ENCODE measurements at regions not wholly inside any gene's neighbourhood (a gene's known extent, or its start where the extent isn't known, plus 50 kb on each side); places are given as distances from the start of the nearest gene placed in this dataset.
"Not testable (repeated sequence)": the region's sequence is repeated elsewhere in the genome, so short reads cannot be mapped to it uniquely, and the experiment has no call there.

DNA sequence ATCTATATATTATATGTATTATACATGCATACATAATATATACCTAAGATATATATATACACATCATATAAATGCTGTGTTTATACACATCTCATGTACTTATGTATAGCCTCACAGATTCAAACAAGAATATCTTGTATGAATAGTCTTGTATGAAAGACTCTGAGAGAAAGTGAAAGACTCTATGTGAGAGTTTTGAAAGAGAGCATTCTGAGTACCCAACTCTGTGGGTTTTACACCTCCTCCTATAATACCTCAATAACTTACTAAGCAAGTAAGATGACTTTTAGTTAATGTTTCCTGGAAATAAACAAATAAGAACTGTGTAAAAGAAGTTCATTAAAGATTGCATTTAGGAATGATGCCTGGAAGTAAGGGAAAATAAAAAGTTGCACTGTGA, 108.1 kb upstream of the GMNC start:
- DNase-seq (ENCODE audit: low read depth) = no peak
- H3K4me3 ChIP-seq (ENCODE audit: low read depth, low read length) = no peak overlapping the region
- TF ChIP-seq, protein P1, sequence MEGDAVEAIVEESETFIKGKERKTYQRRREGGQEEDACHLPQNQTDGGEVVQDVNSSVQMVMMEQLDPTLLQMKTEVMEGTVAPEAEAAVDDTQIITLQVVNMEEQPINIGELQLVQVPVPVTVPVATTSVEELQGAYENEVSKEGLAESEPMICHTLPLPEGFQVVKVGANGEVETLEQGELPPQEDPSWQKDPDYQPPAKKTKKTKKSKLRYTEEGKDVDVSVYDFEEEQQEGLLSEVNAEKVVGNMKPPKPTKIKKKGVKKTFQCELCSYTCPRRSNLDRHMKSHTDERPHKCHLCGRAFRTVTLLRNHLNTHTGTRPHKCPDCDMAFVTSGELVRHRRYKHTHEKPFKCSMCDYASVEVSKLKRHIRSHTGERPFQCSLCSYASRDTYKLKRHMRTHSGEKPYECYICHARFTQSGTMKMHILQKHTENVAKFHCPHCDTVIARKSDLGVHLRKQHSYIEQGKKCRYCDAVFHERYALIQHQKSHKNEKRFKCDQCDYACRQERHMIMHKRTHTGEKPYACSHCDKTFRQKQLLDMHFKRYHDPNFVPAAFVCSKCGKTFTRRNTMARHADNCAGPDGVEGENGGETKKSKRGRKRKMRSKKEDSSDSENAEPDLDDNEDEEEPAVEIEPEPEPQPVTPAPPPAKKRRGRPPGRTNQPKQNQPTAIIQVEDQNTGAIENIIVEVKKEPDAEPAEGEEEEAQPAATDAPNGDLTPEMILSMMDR (IDR thresholded peaks at IDR 0.05; ENCODE audit: low read depth, low read length) = no peak
- TF ChIP-seq MYC (IDR thresholded peaks at IDR 0.05; ENCODE audit: low read depth, low read length) (no peak), POLR2A (IDR thresholded peaks at IDR 0.05; ENCODE audit: extremely low read depth, insufficient read length) (no peak)
- TF ChIP-seq, protein P2, sequence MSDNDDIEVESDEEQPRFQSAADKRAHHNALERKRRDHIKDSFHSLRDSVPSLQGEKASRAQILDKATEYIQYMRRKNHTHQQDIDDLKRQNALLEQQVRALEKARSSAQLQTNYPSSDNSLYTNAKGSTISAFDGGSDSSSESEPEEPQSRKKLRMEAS (IDR thresholded peaks at IDR 0.05; ENCODE audit: low read depth, low read length) = no peak

DNA sequence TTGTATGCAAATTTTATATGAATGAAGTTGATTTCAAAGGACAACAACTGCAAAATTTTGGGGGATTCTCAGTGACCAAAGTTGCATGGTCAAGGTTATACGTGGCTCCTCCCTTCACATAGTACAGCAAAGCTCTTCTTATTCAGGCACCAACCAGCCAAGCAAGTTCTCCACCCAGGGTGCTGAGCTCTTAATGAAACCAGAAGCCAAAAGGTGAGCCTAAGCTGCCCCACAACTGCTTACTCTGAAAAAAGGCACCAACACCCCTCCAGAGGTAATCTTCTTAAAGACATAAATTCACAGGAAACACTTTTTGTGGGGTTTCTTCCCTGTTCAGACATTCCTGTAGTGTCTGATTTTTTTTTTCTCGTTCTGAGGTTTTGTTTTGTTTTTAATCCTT, 106.1 kb upstream of the GMNC start:
- H3K4me3 ChIP-seq (ENCODE audit: low read depth, low read length) = no peak overlapping the region
- TF ChIP-seq, protein P2 (IDR thresholded peaks at IDR 0.05; ENCODE audit: low read depth, low read length) = no peak
- TF ChIP-seq MYC (IDR thresholded peaks at IDR 0.05; ENCODE audit: low read depth, low read length) (no peak), POLR2A (IDR thresholded peaks at IDR 0.05; ENCODE audit: extremely low read depth, insufficient read length) (no peak)
- TF ChIP-seq, protein P1 (IDR thresholded peaks at IDR 0.05; ENCODE audit: low read depth, low read length) = no peak
- DNase-seq (ENCODE audit: low read depth) = no peak

DNA sequence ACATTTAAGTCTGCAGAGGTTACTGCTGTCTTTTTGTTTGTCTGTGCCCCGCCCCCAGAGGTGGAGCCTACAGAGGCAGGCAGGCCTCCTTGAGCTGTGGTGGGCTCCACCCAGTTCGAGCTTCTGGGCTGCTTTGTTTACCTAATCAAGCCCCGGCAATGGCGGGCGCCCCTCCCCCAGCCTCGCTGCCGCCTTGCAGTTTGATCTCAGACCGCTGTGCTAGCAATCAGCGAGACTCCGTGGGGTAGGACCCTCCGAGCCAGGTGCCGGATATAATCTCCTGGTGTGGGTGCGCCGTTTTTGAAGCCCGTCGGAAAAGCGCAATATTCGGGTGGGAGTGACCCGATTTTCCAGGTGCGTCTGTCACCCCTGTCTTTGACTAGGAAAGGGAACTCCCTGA, 102.4 kb upstream of the GMNC start:
- H3K4me3 ChIP-seq (ENCODE audit: low read depth, low read length) = not testable (repeated sequence)

DNA sequence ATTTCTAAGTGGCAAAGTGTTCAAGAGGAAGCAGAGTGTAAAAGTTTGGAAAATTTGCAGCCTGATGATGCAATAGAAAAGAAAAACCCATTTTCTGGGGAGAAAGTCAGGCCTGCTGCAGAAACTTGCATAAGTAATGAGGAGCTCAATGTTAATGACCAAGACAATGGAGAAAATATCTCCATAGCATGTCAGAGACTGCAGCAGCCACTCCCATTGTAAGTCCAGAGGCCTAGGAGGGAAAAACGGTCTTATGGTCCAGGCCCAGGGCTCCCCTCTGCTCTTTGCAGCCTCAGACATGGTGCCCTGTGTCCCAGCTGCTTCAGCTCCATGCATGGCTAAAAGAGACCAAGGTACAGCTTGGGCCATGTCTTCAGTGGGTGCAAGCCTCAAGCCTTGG, 96.6 kb upstream of the GMNC start:
- no peak for TF ChIP-seq MYC (IDR thresholded peaks at IDR 0.05; ENCODE audit: low read depth, low read length)
- H3K4me3 ChIP-seq (ENCODE audit: low read depth, low read length) = no peak overlapping the region
- DNase-seq (ENCODE audit: low read depth) = no peak

More for the DNA sequence above, 102.4 kb upstream of the GMNC start:
- DNase-seq (ENCODE audit: low read depth) = not testable (repeated sequence)

DNA sequence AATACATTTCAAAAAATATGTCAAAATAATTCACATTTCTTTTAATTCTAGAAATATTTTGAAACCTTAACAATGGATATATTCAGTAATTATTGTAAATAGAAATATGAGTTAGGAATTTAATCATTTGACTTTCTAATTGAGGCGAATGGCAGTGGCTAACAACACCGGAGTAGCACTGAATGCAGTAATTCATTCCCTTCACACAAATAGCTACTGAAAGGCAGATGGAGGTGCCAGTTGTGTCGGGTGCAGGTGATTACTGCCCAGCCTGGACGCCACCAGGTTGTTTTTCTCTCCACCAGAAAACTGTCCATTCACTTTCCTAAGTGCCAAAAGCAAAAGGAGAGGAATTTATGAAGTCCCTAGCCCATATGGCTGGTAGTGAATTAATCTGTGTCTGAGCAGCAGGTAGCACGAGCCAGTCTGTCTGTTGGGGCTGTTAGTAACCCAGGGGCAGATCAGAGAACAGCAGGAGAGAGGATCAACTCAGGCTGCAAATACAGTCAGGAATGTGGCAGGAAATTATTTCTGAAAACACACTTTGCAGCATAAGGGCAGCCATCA, 79.3 kb upstream of the GMNC start:
- no peak for TF ChIP-seq POLR2A (IDR thresholded peaks at IDR 0.05; ENCODE audit: extremely low read depth, insufficient read length)
- no peak for TF ChIP-seq MYC (IDR thresholded peaks at IDR 0.05; ENCODE audit: low read depth, low read length)
- DNase-seq (ENCODE audit: low read depth) = no peak
- H3K4me3 ChIP-seq (ENCODE audit: low read depth, low read length) = no peak overlapping the region

DNA sequence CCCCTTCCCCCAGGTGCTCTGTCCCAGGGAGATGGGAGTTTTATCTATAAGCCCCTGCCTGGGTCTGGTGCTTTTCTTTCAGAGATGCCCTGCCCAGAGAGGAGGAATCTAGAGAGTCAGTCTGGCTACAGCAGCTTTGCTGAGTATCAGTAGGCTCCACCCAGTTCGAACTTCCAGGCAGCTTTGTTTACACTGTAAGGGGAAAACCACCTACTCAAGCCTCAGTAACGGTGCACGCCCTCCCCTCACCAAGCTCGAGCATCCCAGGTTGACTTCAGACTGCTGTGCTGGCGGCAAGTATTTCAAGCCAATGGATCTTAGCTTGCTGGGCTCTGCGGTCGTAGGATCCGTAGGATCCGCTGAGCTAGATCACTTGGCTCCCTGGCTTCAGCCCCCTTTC, 72.1 kb upstream of the GMNC start:
- H3K4me3 ChIP-seq (ENCODE audit: low read depth, low read length); DNase-seq (ENCODE audit: low read depth): not testable (repeated sequence)

DNA sequence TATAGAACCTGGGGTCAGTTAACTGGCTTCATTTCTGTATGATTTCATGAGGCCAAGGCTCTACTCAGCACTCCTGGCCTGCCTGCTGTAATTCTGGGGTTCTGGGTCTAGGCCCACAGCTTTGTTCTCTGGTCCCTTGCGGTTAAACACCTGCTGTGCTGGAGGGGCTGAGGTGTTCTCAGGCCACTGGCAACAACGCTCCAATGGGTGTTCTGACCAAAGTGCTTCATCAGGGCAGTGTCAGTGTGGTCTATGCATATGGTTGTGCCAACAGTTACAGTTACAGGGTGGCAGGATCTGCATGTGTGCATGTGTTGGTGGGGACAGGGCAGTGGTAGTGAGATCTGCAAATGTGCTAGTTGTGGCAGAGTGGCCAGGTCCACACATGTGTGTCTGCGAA, 64.1 kb upstream of the GMNC start:
- no peak for TF ChIP-seq POLR2A (IDR thresholded peaks at IDR 0.05; ENCODE audit: extremely low read depth, insufficient read length)
- TF ChIP-seq MYC (IDR thresholded peaks at IDR 0.05; ENCODE audit: low read depth, low read length) = no peak
- TF ChIP-seq, protein P2 (IDR thresholded peaks at IDR 0.05; ENCODE audit: low read depth, low read length) = no peak
- TF ChIP-seq, protein P1 (IDR thresholded peaks at IDR 0.05; ENCODE audit: low read depth, low read length) = no peak
- DNase-seq (ENCODE audit: low read depth) = no peak
- no peak overlapping the region for H3K4me3 ChIP-seq (ENCODE audit: low read depth, low read length)

DNA sequence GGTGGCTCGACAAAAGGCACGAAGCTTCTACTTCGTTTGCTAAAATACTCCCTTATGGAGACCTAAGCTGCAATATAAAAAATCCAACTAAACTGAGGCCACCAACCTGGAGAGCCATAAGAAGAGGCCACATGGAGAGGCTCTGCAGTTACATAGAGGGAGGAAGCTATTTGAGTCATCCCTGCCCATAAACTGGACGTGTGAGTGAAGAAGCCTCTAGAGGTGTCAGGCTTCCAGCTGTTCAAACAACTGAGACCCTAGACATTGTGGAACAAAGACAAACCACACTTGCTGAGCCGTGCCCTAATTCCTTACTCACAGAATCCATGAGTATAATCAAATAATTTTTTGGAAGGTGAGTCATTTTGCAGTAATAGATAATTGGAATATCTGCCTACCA, 50.2 kb upstream of the GMNC start:
- TF ChIP-seq POLR2A (IDR thresholded peaks at IDR 0.05; ENCODE audit: extremely low read depth, insufficient read length) (no peak), MYC (IDR thresholded peaks at IDR 0.05; ENCODE audit: low read depth, low read length) (no peak)
- TF ChIP-seq, protein P1 (IDR thresholded peaks at IDR 0.05; ENCODE audit: low read depth, low read length) = no peak
- TF ChIP-seq, protein P2 (IDR thresholded peaks at IDR 0.05; ENCODE audit: low read depth, low read length) = no peak
- no peak overlapping the region for H3K4me3 ChIP-seq (ENCODE audit: low read depth, low read length)
- DNase-seq (ENCODE audit: low read depth) = peak; percentile 4
